WTC11 (cell line): ENCODE measurements at regions not wholly inside any gene's neighbourhood (a gene's known extent, or its start where the extent isn't known, plus 50 kb on each side); places are given as distances from the start of the nearest gene placed in this dataset.

ENCODE experiments used
- ZNF423 ChIP-seq: fragments of 250-450 bp; sonication (Bioruptor Pico); IDR thresholded peaks from 2 replicates; pipeline ENCODE4 v2.1.2; 2022; ENCODE audit warnings: mild to moderate bottlenecking, moderate library complexity
- TF ChIP-seq, protein P1 (sequence below): fragments of 200-600 bp; IDR thresholded peaks from 2 replicates; pipeline ENCODE4 v1.8.0; 2022; ENCODE audit warnings: antibody characterized with exemption

DNA sequence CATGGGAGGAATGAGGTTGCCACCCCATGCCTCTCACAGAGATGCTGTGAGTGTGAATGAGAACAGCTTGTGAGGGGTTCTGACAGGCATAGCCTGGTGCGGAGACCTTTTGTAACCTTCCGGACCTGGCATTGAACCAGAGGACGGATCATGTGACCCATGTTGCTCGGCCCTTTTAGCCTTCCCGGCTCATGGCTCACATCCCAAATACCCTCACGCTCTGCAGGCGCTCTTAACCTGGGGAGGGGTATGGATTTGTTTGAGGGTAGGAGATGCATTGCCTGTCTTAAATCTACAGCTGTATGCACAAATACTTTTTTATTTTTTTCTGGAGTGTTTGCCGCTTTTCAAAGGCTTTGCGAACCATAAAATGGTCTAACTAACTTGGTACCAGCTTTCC, 102.4 kb upstream of the CRHR1 start:
- no peak for TF ChIP-seq ZNF423 (CRISPR knock-in tag)
- TF ChIP-seq, protein P1, sequence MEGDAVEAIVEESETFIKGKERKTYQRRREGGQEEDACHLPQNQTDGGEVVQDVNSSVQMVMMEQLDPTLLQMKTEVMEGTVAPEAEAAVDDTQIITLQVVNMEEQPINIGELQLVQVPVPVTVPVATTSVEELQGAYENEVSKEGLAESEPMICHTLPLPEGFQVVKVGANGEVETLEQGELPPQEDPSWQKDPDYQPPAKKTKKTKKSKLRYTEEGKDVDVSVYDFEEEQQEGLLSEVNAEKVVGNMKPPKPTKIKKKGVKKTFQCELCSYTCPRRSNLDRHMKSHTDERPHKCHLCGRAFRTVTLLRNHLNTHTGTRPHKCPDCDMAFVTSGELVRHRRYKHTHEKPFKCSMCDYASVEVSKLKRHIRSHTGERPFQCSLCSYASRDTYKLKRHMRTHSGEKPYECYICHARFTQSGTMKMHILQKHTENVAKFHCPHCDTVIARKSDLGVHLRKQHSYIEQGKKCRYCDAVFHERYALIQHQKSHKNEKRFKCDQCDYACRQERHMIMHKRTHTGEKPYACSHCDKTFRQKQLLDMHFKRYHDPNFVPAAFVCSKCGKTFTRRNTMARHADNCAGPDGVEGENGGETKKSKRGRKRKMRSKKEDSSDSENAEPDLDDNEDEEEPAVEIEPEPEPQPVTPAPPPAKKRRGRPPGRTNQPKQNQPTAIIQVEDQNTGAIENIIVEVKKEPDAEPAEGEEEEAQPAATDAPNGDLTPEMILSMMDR = no peak
